ENCODE measurements at regions not wholly inside any gene's neighbourhood (a gene's known extent, or its start where the extent isn't known, plus 50 kb on each side); places are given as distances from the start of the nearest gene placed in this dataset.

DNA sequence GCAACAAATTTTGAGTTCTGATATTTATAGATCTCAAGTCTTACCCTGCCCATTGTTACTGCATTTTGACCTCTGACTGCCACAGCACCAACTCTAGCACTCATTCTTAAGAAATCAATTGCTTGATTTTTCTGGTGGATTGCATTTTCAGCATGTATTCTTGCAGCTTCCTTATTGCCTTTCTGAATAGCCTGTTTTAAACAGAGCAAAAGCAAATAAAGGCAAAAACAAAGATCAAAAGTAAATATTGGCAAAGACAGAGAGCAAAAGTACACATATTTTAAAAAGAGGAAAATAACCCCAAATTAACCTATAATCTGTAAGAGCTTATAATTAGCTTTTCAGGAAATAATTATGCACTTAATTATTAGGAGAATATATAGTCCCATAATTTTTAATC, 129.4 kb upstream of the TENT5D start:
- Histone ChIP-seq H3K4me1 (ENCODE audit: insufficient read depth, low read length) (no peaks in the 10 kb centered on the region), H3K9me3 (ENCODE audit: insufficient read depth, low read length, severe bottlenecking) (no peaks in the 10 kb centered on the region), H3K4me2 (ENCODE audit: insufficient read depth, low read length) (no peak overlapping the region), H3K9ac (ENCODE audit: low read depth, low read length) (no peak overlapping the region), H2AFZ (ENCODE audit: low read depth, low read length) (no peak overlapping the region), H3K79me2 (ENCODE audit: insufficient read depth, low read length) (no peaks in the 10 kb centered on the region), H3K27me3 (ENCODE audit: insufficient read depth, low read length, poor library complexity) (no peaks in the 10 kb centered on the region), H3K27ac (ENCODE audit: low read length) (no peak overlapping the region), H3K36me3 (ENCODE audit: insufficient read depth, low read length) (no peaks in the 10 kb centered on the region), H3K4me3 (ENCODE audit: low read depth in 1 of 2, low read length in 2 of 2) (no peak overlapping the region), H4K20me1 (ENCODE audit: insufficient read depth, low read length) (no peaks in the 10 kb centered on the region)
- ATAC-seq (ENCODE audit: insufficient read depth, low read depth) (no peak), DNase-seq (no peak)
- TF ChIP-seq, protein P1, sequence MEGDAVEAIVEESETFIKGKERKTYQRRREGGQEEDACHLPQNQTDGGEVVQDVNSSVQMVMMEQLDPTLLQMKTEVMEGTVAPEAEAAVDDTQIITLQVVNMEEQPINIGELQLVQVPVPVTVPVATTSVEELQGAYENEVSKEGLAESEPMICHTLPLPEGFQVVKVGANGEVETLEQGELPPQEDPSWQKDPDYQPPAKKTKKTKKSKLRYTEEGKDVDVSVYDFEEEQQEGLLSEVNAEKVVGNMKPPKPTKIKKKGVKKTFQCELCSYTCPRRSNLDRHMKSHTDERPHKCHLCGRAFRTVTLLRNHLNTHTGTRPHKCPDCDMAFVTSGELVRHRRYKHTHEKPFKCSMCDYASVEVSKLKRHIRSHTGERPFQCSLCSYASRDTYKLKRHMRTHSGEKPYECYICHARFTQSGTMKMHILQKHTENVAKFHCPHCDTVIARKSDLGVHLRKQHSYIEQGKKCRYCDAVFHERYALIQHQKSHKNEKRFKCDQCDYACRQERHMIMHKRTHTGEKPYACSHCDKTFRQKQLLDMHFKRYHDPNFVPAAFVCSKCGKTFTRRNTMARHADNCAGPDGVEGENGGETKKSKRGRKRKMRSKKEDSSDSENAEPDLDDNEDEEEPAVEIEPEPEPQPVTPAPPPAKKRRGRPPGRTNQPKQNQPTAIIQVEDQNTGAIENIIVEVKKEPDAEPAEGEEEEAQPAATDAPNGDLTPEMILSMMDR (IDR thresholded peaks at IDR 0.05; ENCODE audit: borderline replicate concordance, extremely low read depth, low read length, poor library complexity, severe bottlenecking) = no peak
- TF ChIP-seq EZH2 (IDR thresholded peaks at IDR 0.05; ENCODE audit: borderline replicate concordance, low read depth, low read length, severe bottlenecking) = no peak

DNA sequence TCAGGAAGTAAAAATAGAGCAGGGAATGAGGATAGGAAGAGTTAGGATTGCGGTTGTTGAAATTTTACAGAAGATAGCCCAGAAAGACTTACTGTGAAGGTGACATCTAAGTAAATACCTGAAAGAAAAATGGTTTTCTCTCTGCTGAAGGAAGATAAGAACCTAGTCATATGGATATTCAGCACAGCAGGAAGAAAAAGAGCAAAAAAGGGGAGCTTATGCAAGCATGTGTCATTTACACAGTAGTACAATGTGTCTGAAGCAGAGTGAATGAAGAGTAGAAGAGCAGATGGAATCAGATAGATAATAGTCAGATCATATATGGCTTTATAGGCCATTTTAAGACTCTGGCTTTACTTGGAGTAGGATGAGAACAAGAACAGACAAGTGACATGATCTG, 126.9 kb upstream of the TENT5D start:
- Histone ChIP-seq H3K9me3 (ENCODE audit: insufficient read depth, low read length, severe bottlenecking) (no peaks in the 10 kb centered on the region), H4K20me1 (ENCODE audit: insufficient read depth, low read length) (no peaks in the 10 kb centered on the region), H3K4me1 (ENCODE audit: insufficient read depth, low read length) (no peaks in the 10 kb centered on the region), H3K36me3 (ENCODE audit: insufficient read depth, low read length) (no peaks in the 10 kb centered on the region), H3K4me3 (ENCODE audit: low read depth in 1 of 2, low read length in 2 of 2) (no peak overlapping the region), H3K79me2 (ENCODE audit: insufficient read depth, low read length) (no peaks in the 10 kb centered on the region), H3K27ac (ENCODE audit: low read length) (no peak overlapping the region), H3K27me3 (ENCODE audit: insufficient read depth, low read length, poor library complexity) (no peaks in the 10 kb centered on the region), H2AFZ (ENCODE audit: low read depth, low read length) (no peak overlapping the region), H3K4me2 (ENCODE audit: insufficient read depth, low read length) (no peak overlapping the region), H3K9ac (ENCODE audit: low read depth, low read length) (no peak overlapping the region)
- no peak for ATAC-seq (ENCODE audit: insufficient read depth, low read depth)
- no peak for TF ChIP-seq EZH2 (IDR thresholded peaks at IDR 0.05; ENCODE audit: borderline replicate concordance, low read depth, low read length, severe bottlenecking)
- TF ChIP-seq, protein P1 (IDR thresholded peaks at IDR 0.05; ENCODE audit: borderline replicate concordance, extremely low read depth, low read length, poor library complexity, severe bottlenecking) = no peak
- no peak for DNase-seq

DNA sequence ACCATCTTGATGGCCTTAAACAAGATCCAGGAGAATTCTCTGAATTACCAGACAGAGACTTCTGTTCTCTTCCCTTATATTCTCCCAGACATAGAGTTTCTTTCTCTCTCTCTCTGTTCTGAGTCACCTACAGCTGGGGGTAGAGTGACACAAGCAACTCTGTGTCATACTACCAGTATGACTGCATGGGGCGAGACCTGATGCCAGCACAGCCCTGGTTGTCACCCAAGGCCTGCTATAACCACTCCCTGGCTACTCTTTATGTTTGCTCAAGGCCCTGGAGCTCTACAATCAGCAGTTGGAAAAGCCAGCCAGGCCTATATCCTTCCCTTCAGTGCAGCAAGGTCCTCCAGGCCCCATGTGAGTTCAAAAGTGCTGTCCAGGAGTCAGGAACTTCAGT, 114.2 kb upstream of the TENT5D start:
- no peak for TF ChIP-seq EZH2 (IDR thresholded peaks at IDR 0.05; ENCODE audit: borderline replicate concordance, low read depth, low read length, severe bottlenecking)
- TF ChIP-seq, protein P1 (IDR thresholded peaks at IDR 0.05; ENCODE audit: borderline replicate concordance, extremely low read depth, low read length, poor library complexity, severe bottlenecking) = no peak
- no peak overlapping the region for H2AFZ ChIP-seq (ENCODE audit: low read depth, low read length)
- no peak overlapping the region for H3K4me2 ChIP-seq (ENCODE audit: insufficient read depth, low read length)
- no peak overlapping the region for H3K9ac ChIP-seq (ENCODE audit: low read depth, low read length)
- no peaks in the 10 kb centered on the region for H3K4me1 ChIP-seq (ENCODE audit: insufficient read depth, low read length)
- no peak overlapping the region for H3K27ac ChIP-seq (ENCODE audit: low read length)
- H4K20me1 ChIP-seq (ENCODE audit: insufficient read depth, low read length) = no peaks in the 10 kb centered on the region
- no peaks in the 10 kb centered on the region for H3K27me3 ChIP-seq (ENCODE audit: insufficient read depth, low read length, poor library complexity)
- DNase-seq = no peak
- no peaks in the 10 kb centered on the region for H3K36me3 ChIP-seq (ENCODE audit: insufficient read depth, low read length)
- no peaks in the 10 kb centered on the region for H3K79me2 ChIP-seq (ENCODE audit: insufficient read depth, low read length)
- H3K4me3 ChIP-seq (ENCODE audit: low read depth in 1 of 2, low read length in 2 of 2) = no peak overlapping the region
- no peak for ATAC-seq (ENCODE audit: insufficient read depth, low read depth)
- H3K9me3 ChIP-seq (ENCODE audit: insufficient read depth, low read length, severe bottlenecking) = no peaks in the 10 kb centered on the region

DNA sequence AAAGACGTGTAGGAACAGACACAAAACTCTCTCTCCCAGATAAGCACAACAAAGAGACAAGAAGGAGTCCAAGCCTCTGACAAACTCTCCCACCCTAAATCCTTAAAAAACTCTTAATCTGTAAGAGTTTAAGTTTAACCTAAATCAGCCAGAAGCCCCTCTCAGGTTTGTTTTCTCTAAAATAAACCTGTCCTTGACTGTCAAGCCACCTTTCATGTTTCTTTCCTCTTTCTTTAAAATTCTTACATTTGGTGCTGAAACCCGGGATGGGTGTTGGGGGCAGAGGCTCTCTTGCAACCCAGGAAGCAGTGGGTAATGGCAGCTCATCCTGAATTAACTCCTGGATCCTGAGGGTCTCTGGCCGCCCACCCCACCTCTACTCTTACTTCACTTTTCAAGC, 107.8 kb upstream of the TENT5D start:
- Histone ChIP-seq H3K27ac (ENCODE audit: low read length) (no peak overlapping the region), H3K9me3 (ENCODE audit: insufficient read depth, low read length, severe bottlenecking) (no peaks in the 10 kb centered on the region), H3K9ac (ENCODE audit: low read depth, low read length) (no peak overlapping the region), H4K20me1 (ENCODE audit: insufficient read depth, low read length) (no peaks in the 10 kb centered on the region), H3K4me3 (ENCODE audit: low read depth in 1 of 2, low read length in 2 of 2) (no peak overlapping the region), H3K27me3 (ENCODE audit: insufficient read depth, low read length, poor library complexity) (no peaks in the 10 kb centered on the region), H2AFZ (ENCODE audit: low read depth, low read length) (no peak overlapping the region), H3K36me3 (ENCODE audit: insufficient read depth, low read length) (no peaks in the 10 kb centered on the region), H3K4me2 (ENCODE audit: insufficient read depth, low read length) (no peak overlapping the region), H3K79me2 (ENCODE audit: insufficient read depth, low read length) (no peaks in the 10 kb centered on the region), H3K4me1 (ENCODE audit: insufficient read depth, low read length) (no peaks in the 10 kb centered on the region)
- ATAC-seq (ENCODE audit: insufficient read depth, low read depth) (no peak), DNase-seq (no peak)
- TF ChIP-seq EZH2 (IDR thresholded peaks at IDR 0.05; ENCODE audit: borderline replicate concordance, low read depth, low read length, severe bottlenecking) = no peak
- TF ChIP-seq, protein P1 (IDR thresholded peaks at IDR 0.05; ENCODE audit: borderline replicate concordance, extremely low read depth, low read length, poor library complexity, severe bottlenecking) = no peak
